H1 (cell line): ENCODE measurements at regions not wholly inside any gene's neighbourhood (a gene's known extent, or its start where the extent isn't known, plus 50 kb on each side); places are given as distances from the start of the nearest gene placed in this dataset.
"Not testable (repeated sequence)": the region's sequence is repeated elsewhere in the genome, so short reads cannot be mapped to it uniquely, and the experiment has no call there.

Source experiments
- CTCF ChIA-PET: fragments of 300-600 bp; sonication (Branson Sonifier 250); formaldehyde crosslinking; loops from one replicate; lab custom pipeline; 2021; ENCODE audit not compliant: partially characterized antibody; lab: Charles Lee
- POLR2A ChIA-PET: fragments of 300-600 bp; sonication (Branson Sonifier 250); formaldehyde crosslinking; loops from one replicate; lab custom pipeline; 2021; ENCODE audit warnings: inconsistent platforms; ENCODE audit not compliant: partially characterized antibody; lab: Charles Lee
- DNase-seq, 2 experiments: peaks; one replicate each; pipeline versions ENCODE4 v3.0.0 to v3.0.0-alpha.2; 2010 to 2022; ENCODE audit warnings: low spot score in 2 of 2, low read depth in 1 of 2, mixed read lengths in 1 of 2
- FAIRE-seq: peaks from 2 replicates; lab custom pipeline; 2011; peaks lifted over from hg19 to GRCh38; lab: Jason Lieb, UNC
- H2AFZ ChIP-seq: 2 replicates; pipeline ENCODE4 v1.8.1; 2012; ENCODE audit warnings: low read length, inconsistent platforms
- H2AK5ac ChIP-seq: 2 replicates; pipeline ENCODE4 v1.6.1; 2013; ENCODE audit warnings: low read depth, low read length
- H2BK120ac ChIP-seq: replicated peaks from 2 replicates; pipeline ENCODE3; 2013; ENCODE audit warnings: low read depth, low read length, inconsistent platforms
- H2BK12ac ChIP-seq: 2 replicates; pipeline ENCODE4 v1.6.1; 2013; ENCODE audit warnings: low read depth, low read length
- H2BK15ac ChIP-seq: 2 replicates; pipeline ENCODE4 v1.6.1; 2013; ENCODE audit warnings: low read length
- H2BK20ac ChIP-seq: 2 replicates; pipeline ENCODE4 v1.6.1; 2013; ENCODE audit warnings: low read length
- H2BK5ac ChIP-seq: 2 replicates; pipeline ENCODE4 v1.6.1; 2013; ENCODE audit warnings: low read depth, low read length
- H3K14ac ChIP-seq: 2 replicates; pipeline ENCODE4 v1.6.1; 2013; ENCODE audit warnings: inconsistent platforms; ENCODE audit not compliant: insufficient read length
- H3K18ac ChIP-seq: 2 replicates; pipeline ENCODE4 v1.6.1; 2013; ENCODE audit warnings: low read length; ENCODE audit errors: extremely low read depth
- H3K23ac ChIP-seq: 2 replicates; pipeline ENCODE4 v1.6.1; 2013; ENCODE audit warnings: inconsistent platforms; ENCODE audit not compliant: insufficient read length
- H3K23me2 ChIP-seq: 2 replicates; pipeline ENCODE4 v1.6.1; 2013; ENCODE audit warnings: low read depth, low read length
- H3K27ac ChIP-seq: 2 replicates; pipeline ENCODE4 v1.6.1; 2011; ENCODE audit warnings: low read depth, low read length, inconsistent platforms
- H3K27me3 ChIP-seq, 4 experiments: replicated peaks in 1 of 4; 1 replicate in 1 of 4; 2 replicates in 3 of 4; pipeline versions ENCODE4 v1.6.1 to v1.8.1; 2011 to 2013; ENCODE audit warnings: low read length in 3 of 4, mild to moderate bottlenecking in 3 of 4, inconsistent platforms in 2 of 4, mixed read lengths in 2 of 4, moderate library complexity in 1 of 4; ENCODE audit not compliant: control insufficient read depth in 3 of 4, insufficient read depth in 3 of 4; ENCODE audit errors: extremely low read depth in 1 of 4
- H3K36me3 ChIP-seq, 4 experiments: 2 replicates each; pipeline versions ENCODE4 v1.6.1 to v1.8.1; 2011 to 2013; ENCODE audit warnings: mild to moderate bottlenecking in 4 of 4, low read length in 3 of 4, moderate library complexity in 2 of 4, control low read depth in 1 of 4, inconsistent platforms in 1 of 4; ENCODE audit not compliant: insufficient read depth in 4 of 4, control insufficient read depth in 2 of 4
- H3K4ac ChIP-seq: replicated peaks from 2 replicates; pipeline ENCODE3; 2013; ENCODE audit warnings: low read length, low read depth, mixed read lengths, inconsistent platforms; ENCODE audit not compliant: insufficient read length
- H3K4me1 ChIP-seq, 4 experiments: replicated peaks in 1 of 4; 1 replicate in 1 of 4; 2 replicates in 3 of 4; pipeline versions ENCODE4 v1.6.1 to v1.8.1; 2011 to 2013; ENCODE audit warnings: low read length in 3 of 4, inconsistent platforms in 2 of 4, mixed read lengths in 1 of 4; ENCODE audit not compliant: insufficient read depth in 4 of 4, control insufficient read depth in 3 of 4
- H3K4me2 ChIP-seq, 2 experiments: 2 replicates each; pipeline versions ENCODE4 v1.6.1 to v1.8.1; 2011 to 2013; ENCODE audit warnings: low read depth in 2 of 2, low read length in 2 of 2, control low read depth in 1 of 2, inconsistent platforms in 1 of 2, mild to moderate bottlenecking in 1 of 2; ENCODE audit not compliant: insufficient read depth in 1 of 2
- H3K4me3 ChIP-seq, 4 experiments: fragments of 200-600, 300-600 bp in 1 of 4; sonication (generic), shearing (Covaris generic), sonication (Bioruptor Twin) in 1 of 4; 2 replicates each; pipeline versions ENCODE4 v1.5.1 to v1.8.1; 2011 to 2016; ENCODE audit warnings: low read length in 4 of 4, low read depth in 3 of 4, control low read depth in 2 of 4, inconsistent platforms in 2 of 4, mild to moderate bottlenecking in 2 of 4, mixed read lengths in 1 of 4, moderate library complexity in 1 of 4; ENCODE audit not compliant: insufficient read depth in 2 of 4; ENCODE audit errors: extremely low read depth in 1 of 4
- H3K56ac ChIP-seq: replicated peaks from 2 replicates; pipeline ENCODE3; 2013; ENCODE audit warnings: low read depth, mild to moderate bottlenecking, mixed read lengths, low read length, inconsistent platforms; ENCODE audit not compliant: insufficient read length
- H3K79me1 ChIP-seq: 2 replicates; pipeline ENCODE4 v1.6.1; 2013; ENCODE audit warnings: low read depth, low read length, control low read depth
- H3K79me2 ChIP-seq, 2 experiments: 2 replicates each; pipeline versions ENCODE4 v1.6.1 to v1.8.1; 2012 to 2013; ENCODE audit warnings: low read length in 2 of 2, mild to moderate bottlenecking in 2 of 2, inconsistent platforms in 1 of 2; ENCODE audit not compliant: insufficient read depth in 2 of 2, control insufficient read depth in 1 of 2
- H3K9ac ChIP-seq, 4 experiments: replicated peaks in 1 of 4; 1 replicate in 1 of 4; 2 replicates in 3 of 4; pipeline versions ENCODE4 v1.6.1 to v1.8.1; 2011 to 2013; ENCODE audit warnings: low read depth in 3 of 4, low read length in 3 of 4, control low read depth in 2 of 4, mild to moderate bottlenecking in 2 of 4, moderate library complexity in 2 of 4, inconsistent platforms in 1 of 4; ENCODE audit errors: extremely low read depth in 1 of 4
- H3K9me3 ChIP-seq, 2 experiments: 2 replicates each; pipeline versions ENCODE4 v1.6.1 to v1.8.1; 2012 to 2013; ENCODE audit warnings: mild to moderate bottlenecking in 2 of 2, moderate library complexity in 2 of 2, control low read depth in 1 of 2, inconsistent platforms in 1 of 2, low read depth in 1 of 2, low read length in 1 of 2, mixed read lengths in 1 of 2; ENCODE audit not compliant: insufficient read depth in 2 of 2
- H4K20me1 ChIP-seq, 2 experiments: replicated peaks in 1 of 2; 2 replicates each; pipeline versions ENCODE3 to v1.8.1; 2011 to 2013; ENCODE audit warnings: inconsistent platforms in 2 of 2, low read length in 2 of 2, mild to moderate bottlenecking in 1 of 2; ENCODE audit not compliant: insufficient read depth in 2 of 2, control insufficient read depth in 1 of 2
- H4K5ac ChIP-seq: 2 replicates; pipeline ENCODE4 v1.6.1; 2013; ENCODE audit warnings: low read length, low read depth, mixed read lengths, inconsistent platforms; ENCODE audit not compliant: insufficient read length
- H4K8ac ChIP-seq: 2 replicates; pipeline ENCODE4 v1.8.0; 2013; ENCODE audit warnings: mild to moderate bottlenecking, moderate library complexity, low read length, inconsistent platforms; ENCODE audit not compliant: insufficient read depth; ENCODE audit errors: extremely low read depth
- H4K91ac ChIP-seq: replicated peaks from 2 replicates; pipeline ENCODE3; 2013; ENCODE audit warnings: low read length, mixed read lengths, inconsistent platforms; ENCODE audit not compliant: insufficient read length
- WGBS, 2 experiments: shearing (Covaris generic) in 1 of 2; methylation state at CpG; one replicate each; pipeline versions ENCODE4 v1.1.6 to v1.1.7; 2013 to 2015; ENCODE audit warnings: low lambda C conversion rate in 2 of 2, mixed read lengths in 2 of 2, inconsistent platforms in 1 of 2, low coverage in 1 of 2, missing lambda C conversion rate in 1 of 2; ENCODE audit not compliant: insufficient replicate concordance in 2 of 2, insufficient coverage in 1 of 2, insufficient read length in 1 of 2; ENCODE audit errors: extremely low coverage in 1 of 2, missing lambda C conversion rate in 1 of 2; 5-methylcytosine and 5-hydroxymethylcytosine counted together

GRCh38 chr2:150796236-150796635 lies 308.8 kb upstream of the RND3 start:
- DNase-seq, H3K18ac ChIP-seq, H2AK5ac ChIP-seq, H4K5ac ChIP-seq, H3K14ac ChIP-seq, H3K4me2 ChIP-seq, H3K23ac ChIP-seq, H3K56ac ChIP-seq, H3K4me1 ChIP-seq, H3K23me2 ChIP-seq, H3K36me3 ChIP-seq, H2BK20ac ChIP-seq, H2BK120ac ChIP-seq, H3K27me3 ChIP-seq, H2BK15ac ChIP-seq, H2BK12ac ChIP-seq, H4K91ac ChIP-seq, H2BK5ac ChIP-seq, FAIRE-seq, H3K79me2 ChIP-seq, H3K4me3 ChIP-seq, H2AFZ ChIP-seq, H3K4ac ChIP-seq, H4K8ac ChIP-seq, CTCF ChIA-PET, H4K20me1 ChIP-seq, POLR2A ChIA-PET, H3K79me1 ChIP-seq, H3K27ac ChIP-seq, H3K9ac ChIP-seq: not testable (repeated sequence)
- WGBS, 2 experiments: 88% methylated on average over 3 of the region's 3 CpGs; no CpG with 5 or more reads in 1 of the 2 experiments
- H3K9me3 ChIP-seq: peaks cover 7 to 10% of the 10 kb centered on the region in 2 experiments; a peak in 2 of 4 replicates
